Ovary (tissue), 3 donors: ENCODE measurements at regions not wholly inside any gene's neighbourhood (a gene's known extent, or its start where the extent isn't known, plus 50 kb on each side); places are given as distances from the start of the nearest gene placed in this dataset.

Source experiments
- CTCF ChIP-seq, 3 donors: fragments of 450-650 bp in 2 of 3; fragments of 200-600 bp in 1 of 3; IDR thresholded peaks; one replicate each; pipeline versions ENCODE4 v1.5.1 to v1.8.0; 2016 to 2022; ENCODE audit warnings: antibody characterized with exemption in 3 of 3, mild to moderate bottlenecking in 1 of 3
- EP300 ChIP-seq: sonication (generic); formaldehyde crosslinking; IDR thresholded peaks from one replicate; pipeline ENCODE4 v1.6.1; 2017; ENCODE audit warnings: antibody characterized with exemption
- POLR2A ChIP-seq: fragments of 450-650 bp; IDR thresholded peaks from one replicate; pipeline ENCODE4 v1.6.1; 2017; ENCODE audit warnings: antibody characterized with exemption, mild to moderate bottlenecking, moderate library complexity
- donor health status: DM: no; HTN: no; CAD: no.

DNA sequence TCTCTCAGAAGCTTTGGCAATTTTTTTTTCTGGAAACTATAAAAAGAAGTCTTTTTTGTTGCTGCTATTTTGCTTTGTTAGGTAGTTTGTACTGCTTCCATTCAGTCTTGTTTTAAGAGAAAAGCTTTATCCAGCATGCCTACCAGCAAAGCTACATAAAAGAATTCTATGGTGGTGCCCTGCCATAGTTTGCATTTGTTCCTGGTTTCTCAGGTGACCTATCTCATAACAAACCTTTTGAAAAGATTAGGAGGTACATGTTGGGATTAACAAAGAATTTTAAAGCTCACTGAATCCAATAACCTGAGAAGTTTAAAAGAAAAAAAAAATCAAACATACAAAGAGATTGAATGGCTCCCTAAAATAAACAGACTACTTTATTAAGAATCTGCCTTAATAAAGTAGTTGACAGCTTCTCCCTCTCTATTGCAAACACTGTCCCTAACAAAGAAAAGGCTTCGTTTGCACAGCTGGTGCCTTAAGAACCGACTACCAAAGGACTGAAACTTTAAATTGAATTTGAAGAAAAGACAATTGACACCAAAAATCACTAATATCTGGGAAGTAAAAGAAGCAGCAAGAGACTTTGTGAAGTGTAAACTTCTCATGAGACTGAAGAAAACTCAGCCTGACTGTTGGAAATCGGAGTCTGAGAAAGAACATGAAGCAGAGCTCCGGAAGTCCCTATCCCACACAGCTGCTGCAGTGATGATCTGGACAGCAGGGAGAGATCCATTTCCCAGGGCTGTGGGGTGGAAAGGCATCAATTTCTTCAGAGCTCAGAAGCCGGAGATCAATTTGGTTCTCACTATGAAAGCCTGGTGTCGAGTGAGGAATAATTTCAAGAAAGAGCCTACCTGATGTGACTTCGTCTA lies 102.7 kb upstream of the PLEKHA5 start:
- TF ChIP-seq CTCF (IDR thresholded peaks at IDR 0.05) (no peak), POLR2A (no peak), EP300 (no peak)
